HepG2 (cell line): ENCODE measurements at regions not wholly inside any gene's neighbourhood (a gene's known extent, or its start where the extent isn't known, plus 50 kb on each side); places are given as distances from the start of the nearest gene placed in this dataset.

Experiments used
- AHDC1 ChIP-seq: sonication (generic); formaldehyde crosslinking; IDR thresholded peaks from 2 replicates; pipeline ENCODE4 v1.5.1; 2020; ENCODE audit warnings: mild to moderate bottlenecking, missing genetic modification reagents, borderline replicate concordance
- DR1 ChIP-seq: sonication (generic); formaldehyde crosslinking; IDR thresholded peaks from 2 replicates; pipeline ENCODE4 v1.8.0; 2021; ENCODE audit warnings: mild to moderate bottlenecking, missing genetic modification reagents, inconsistent platforms
- FOSL2 ChIP-seq: sonication (generic); formaldehyde crosslinking; IDR thresholded peaks from 2 replicates; pipeline ENCODE4 v1.4.0; 2020; ENCODE audit warnings: missing genetic modification reagents
- IRF2 ChIP-seq: IDR thresholded peaks from 2 replicates; pipeline ENCODE4 v1.6.1; 2018; ENCODE audit warnings: missing genetic modification reagents, missing compliant biosample characterization
- NCOA2 ChIP-seq: sonication (generic); formaldehyde crosslinking; IDR thresholded peaks from 2 replicates; pipeline ENCODE4 v1.8.0; 2022; ENCODE audit warnings: inconsistent platforms
- PAWR ChIP-seq: sonication (generic); formaldehyde crosslinking; IDR thresholded peaks from 2 replicates; pipeline ENCODE4 v1.4.0; 2020; ENCODE audit warnings: missing genetic modification reagents, mild to moderate bottlenecking, borderline replicate concordance
- PCBP1 ChIP-seq: fragments of 200-400 bp; formaldehyde crosslinking; IDR thresholded peaks from 2 replicates; pipeline ENCODE4 v1.6.1; 2017; ENCODE audit warnings: mild to moderate bottlenecking, low read depth, low read length, borderline replicate concordance
- PRDM4 ChIP-seq: sonication (generic); formaldehyde crosslinking; IDR thresholded peaks from 2 replicates; pipeline ENCODE4 v1.9.0; 2021; ENCODE audit warnings: missing genetic modification reagents, borderline replicate concordance
- RORA ChIP-seq: sonication (generic); formaldehyde crosslinking; IDR thresholded peaks from 2 replicates; pipeline ENCODE4 v1.5.0; 2020; ENCODE audit warnings: mild to moderate bottlenecking, missing genetic modification reagents, moderate library complexity
- ZMAT3 ChIP-seq: sonication (generic); formaldehyde crosslinking; conservative IDR thresholded peaks from 2 replicates; pipeline ENCODE4 v1.7.0; 2021; ENCODE audit warnings: missing genetic modification reagents
- ZNF383 ChIP-seq: sonication (generic); formaldehyde crosslinking; IDR thresholded peaks from 2 replicates; pipeline ENCODE4 v1.4.0; 2020; ENCODE audit warnings: missing genetic modification reagents, mild to moderate bottlenecking, borderline replicate concordance
- ZNF646 ChIP-seq: sonication (generic); formaldehyde crosslinking; IDR thresholded peaks from 2 replicates; pipeline ENCODE4 v1.9.0; 2021; ENCODE audit warnings: mild to moderate bottlenecking, missing genetic modification reagents
- ZNF75D ChIP-seq: sonication (generic); formaldehyde crosslinking; IDR thresholded peaks from 2 replicates; pipeline ENCODE4 v1.8.1; 2023; ENCODE audit warnings: missing genetic modification reagents, mild to moderate bottlenecking, borderline replicate concordance

- TF ChIP-seq ZNF646: peak; percentile 47
- no peak for TF ChIP-seq RORA
- TF ChIP-seq ZNF75D (CRISPR knock-in tag): no peak
- peak; percentile 88 for TF ChIP-seq NCOA2 (CRISPR knock-in tag)
- TF ChIP-seq AHDC1 (CRISPR knock-in tag): peak; percentile 95; the same call in 1 of the 2 replicates
- TF ChIP-seq ZNF383: peak; percentile 87; the same call in 1 of the 2 replicates
- TF ChIP-seq DR1: peak; percentile 50; the same call in 1 of the 2 replicates
- no peak for TF ChIP-seq ZMAT3
- no peak for TF ChIP-seq PAWR (CRISPR knock-in tag)
- no peak for TF ChIP-seq PCBP1
- peak; percentile 78 for TF ChIP-seq FOSL2 (CRISPR knock-in tag)
- 0 out of 2 replicates have a peak, but pooled peaks have one; percentile 56 for TF ChIP-seq PRDM4 (CRISPR knock-in tag)
- peak; percentile 89 for TF ChIP-seq IRF2
These were observed 64.9 kb upstream of the RREB1 start (continued) for GRCh38 chr6:7042654-7043545.
